ENCODE measurements at regions not wholly inside any gene's neighbourhood (a gene's known extent, or its start where the extent isn't known, plus 50 kb on each side); places are given as distances from the start of the nearest gene placed in this dataset.

DNA sequence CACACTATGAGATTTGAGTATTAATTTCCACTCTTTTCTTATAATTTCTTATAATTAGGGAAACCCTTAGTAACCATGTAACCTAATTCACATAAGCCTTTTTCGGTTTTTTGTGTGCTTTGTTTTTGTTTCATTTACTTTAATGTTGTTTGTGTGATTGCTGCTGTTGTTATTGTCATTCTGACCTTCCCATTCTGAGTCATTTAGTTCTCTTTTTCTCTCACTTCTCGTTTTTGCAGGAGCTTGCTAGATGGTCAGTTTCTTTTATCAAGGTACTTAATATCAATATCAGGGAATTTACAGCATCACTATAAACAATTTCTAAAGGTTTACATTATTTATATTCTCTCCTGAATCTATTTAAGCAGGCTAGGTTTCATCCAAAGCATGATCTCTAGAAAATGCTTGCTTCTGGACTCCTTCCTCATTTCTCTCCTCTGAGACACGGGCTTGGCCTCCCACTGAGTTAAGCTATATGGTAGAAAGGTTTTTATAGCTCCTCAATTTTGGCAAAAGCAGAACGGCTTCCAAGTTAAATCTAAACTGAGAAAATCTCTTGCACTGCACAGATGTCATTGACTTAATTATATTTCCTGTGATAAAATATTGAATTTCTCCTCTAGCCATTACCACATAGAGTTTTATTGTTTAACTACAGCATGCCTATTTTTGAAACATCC is 534.2 kb downstream of the NSUN3 start:
- TF ChIP-seq, protein P1, sequence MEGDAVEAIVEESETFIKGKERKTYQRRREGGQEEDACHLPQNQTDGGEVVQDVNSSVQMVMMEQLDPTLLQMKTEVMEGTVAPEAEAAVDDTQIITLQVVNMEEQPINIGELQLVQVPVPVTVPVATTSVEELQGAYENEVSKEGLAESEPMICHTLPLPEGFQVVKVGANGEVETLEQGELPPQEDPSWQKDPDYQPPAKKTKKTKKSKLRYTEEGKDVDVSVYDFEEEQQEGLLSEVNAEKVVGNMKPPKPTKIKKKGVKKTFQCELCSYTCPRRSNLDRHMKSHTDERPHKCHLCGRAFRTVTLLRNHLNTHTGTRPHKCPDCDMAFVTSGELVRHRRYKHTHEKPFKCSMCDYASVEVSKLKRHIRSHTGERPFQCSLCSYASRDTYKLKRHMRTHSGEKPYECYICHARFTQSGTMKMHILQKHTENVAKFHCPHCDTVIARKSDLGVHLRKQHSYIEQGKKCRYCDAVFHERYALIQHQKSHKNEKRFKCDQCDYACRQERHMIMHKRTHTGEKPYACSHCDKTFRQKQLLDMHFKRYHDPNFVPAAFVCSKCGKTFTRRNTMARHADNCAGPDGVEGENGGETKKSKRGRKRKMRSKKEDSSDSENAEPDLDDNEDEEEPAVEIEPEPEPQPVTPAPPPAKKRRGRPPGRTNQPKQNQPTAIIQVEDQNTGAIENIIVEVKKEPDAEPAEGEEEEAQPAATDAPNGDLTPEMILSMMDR (IDR thresholded peaks at IDR 0.05; ENCODE audit: poor library complexity, severe bottlenecking), result no peak
- TF ChIP-seq EZH2 (IDR thresholded peaks at IDR 0.05; ENCODE audit: borderline replicate concordance, insufficient read depth, low read length, poor library complexity, severe bottlenecking), result no peak
